ENCODE measurements at regions not wholly inside any gene's neighbourhood (a gene's known extent, or its start where the extent isn't known, plus 50 kb on each side); places are given as distances from the start of the nearest gene placed in this dataset.
A peak's percentile ranks its signal among the peaks of the same experiment; 100 is the strongest.

DNA sequence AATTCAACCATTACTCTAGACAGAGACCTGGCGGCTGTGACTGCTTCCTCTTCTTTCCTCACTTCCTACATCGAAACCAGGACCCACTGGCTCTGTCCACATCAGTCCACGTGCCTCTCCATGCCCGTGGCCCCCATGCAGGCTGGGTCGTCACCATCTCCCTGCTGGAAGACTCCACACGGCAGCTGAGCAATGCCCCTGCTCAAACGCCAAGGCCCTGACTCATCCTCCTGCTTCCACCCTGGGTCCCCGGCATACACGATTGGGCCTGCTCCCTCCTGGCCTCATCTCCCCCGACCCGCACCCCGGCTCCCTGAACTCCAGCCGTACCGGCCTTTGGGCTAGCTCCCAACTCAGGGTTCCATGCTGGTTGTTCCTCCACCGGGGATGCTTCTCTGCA is 67.2 kb upstream of the IER5L start:
- no peak for DNase-seq

DNA sequence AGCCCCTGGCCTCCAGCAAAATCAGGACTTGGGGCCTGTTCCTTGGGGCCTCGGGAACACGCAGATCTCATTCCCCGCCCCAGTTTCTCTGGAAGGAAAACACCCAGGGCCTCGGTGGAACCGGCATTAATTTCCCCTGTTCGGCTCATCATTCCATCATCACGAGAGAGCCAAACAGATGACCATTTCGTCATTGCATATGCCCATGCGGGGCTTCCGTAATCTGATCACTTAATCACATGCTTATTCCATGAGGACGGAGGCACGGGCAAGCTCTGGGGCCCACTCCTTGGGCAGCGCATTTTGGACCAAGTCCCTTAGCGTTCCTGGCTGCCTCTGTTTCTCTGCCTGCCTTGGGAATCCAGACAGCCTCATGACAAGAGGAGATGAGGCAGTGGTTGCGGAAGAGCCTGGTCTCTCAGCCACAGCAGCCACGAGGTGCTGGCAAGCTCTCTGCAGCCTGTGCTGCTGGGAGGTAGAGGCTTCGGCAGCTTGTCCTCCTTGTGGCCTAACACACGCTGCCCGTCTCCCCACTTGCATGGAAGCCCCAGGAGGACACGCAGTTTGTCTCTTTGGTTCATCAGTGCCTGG is 65.0 kb upstream of the IER5L start:
- no peak for DNase-seq

DNA sequence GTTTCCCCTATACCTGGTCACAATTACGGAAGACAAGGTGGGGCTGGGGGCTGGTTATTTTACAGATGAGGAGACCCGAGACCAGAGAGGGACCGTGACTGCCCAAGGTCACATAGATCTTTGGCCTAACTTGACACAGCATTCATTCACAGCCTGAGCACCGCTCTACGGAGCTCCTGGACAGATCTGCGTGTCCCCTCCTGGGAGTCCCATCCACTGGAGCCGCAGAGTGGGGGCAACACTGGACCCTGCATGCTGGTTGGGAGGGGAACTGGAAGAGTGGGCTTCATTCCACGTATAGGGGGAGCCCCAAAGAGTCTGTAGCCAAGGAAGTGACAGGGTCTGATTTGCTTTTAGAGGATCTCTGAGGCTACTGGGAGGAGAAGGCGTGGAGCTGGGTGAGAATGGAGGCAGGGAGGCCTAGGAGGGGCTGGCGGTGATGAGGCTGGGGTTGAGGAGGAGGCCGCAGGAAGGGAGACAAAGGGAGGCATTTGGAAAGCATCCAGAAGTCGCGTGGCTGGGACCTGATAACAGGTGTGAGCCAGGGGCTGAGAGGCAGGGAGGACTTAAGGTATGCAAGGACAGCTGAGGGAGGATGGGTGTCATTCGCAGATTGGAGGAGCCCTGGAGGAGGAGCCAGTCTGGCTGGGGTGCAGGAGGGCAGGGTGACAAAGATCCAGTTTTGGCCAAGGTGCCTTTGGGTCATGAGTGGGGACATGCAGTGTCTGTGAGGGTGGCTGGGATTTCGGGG is 64.3 kb upstream of the IER5L start:
- DNase-seq, result no peak

DNA sequence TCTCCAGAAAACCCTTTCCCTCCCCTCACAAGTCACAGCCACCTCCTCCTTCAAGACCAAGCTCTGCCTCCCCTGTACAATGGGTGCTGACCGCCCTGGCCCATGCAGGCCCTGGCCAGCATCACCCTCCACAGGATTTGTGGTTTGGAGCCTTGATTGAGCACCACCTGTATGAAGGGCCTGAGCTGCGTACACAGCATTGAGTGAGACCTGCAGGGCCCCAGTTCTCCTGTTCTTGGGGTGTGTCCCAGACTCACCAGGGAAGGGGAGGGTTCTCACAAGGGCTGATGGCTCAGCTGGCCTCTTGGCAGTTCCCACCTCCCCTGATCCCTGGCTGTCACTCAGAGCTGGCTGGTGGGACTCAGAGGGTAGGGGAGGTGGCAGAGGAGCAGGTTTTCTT is 63.7 kb upstream of the IER5L start:
- DNase-seq, result no peak

DNA sequence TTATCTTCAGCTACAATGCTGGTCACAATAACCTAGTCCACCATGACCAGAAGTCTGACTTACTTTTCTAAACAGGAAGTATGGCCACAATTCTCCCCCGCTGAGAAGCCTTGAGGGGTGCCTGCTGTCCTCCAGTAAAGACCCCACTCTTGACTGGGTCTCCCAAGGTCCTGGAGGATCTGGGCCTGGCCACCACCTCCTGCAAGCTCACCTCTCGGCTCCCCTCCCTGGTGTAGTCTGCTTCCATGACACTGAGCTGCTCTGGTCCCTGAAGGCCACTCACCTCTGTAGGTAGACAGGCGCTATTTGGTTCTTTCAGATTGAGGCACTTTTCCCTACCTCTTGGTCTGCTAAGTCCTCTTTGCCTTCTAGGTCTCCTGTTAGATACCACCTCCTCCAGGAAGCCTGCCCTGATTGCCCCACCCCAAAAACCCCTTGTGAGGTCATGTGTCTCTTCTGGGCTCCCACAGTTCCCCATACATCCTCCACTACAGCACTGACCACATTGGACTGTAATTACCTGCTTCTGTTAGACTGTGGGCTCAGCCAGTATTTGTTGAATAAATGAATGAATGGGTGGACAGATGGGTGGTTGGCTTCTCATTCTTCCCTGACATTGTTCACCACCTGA is 62.6 kb upstream of the IER5L start:
- no peak for DNase-seq

DNA sequence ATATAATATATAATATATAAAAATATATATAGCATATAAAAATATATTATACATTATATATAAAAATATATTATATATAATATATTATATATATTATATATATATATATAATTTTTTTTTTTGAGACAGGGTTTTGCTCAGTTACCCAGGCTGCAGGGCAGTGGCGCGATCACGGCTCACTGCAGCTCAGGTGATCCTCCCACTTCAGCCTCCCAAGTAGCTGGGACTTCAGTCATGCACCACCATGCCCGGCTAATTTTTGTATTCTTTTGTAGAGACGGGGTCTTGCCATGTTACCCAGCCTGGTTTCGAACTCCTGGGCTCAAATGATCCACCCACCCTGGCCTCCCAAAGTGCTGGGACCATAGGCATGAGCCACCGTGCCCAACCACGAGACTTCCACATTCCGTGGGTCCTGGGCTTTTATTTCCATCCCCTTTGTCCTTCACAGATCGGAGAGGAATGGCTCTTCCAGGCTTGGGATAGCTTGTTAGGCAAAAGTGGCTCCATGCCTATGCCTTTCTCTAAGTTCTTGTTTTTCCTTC is 62.0 kb upstream of the IER5L start:
- DNase-seq, result no peak

DNA sequence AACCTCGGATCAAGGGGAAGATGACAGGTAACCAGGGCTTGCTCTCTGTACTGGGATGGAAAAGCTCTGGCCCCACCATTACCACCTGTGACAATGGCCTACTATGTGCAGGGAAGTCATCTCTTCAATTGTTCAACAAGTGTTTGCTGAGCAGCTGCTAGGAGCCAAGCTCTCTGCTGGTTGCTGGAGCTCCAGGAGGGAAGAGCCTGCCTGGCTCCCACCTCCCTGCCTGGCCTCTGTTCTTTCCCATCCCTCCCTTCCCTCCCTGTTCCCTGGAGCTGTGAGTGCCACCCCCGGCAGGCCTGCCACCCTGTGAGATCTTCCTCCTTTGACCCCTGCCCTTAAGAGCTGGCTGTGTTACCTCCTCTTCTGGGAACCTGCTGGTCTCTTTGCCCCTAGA is 59.7 kb upstream of the IER5L start:
- DNase-seq, result no peak

DNA sequence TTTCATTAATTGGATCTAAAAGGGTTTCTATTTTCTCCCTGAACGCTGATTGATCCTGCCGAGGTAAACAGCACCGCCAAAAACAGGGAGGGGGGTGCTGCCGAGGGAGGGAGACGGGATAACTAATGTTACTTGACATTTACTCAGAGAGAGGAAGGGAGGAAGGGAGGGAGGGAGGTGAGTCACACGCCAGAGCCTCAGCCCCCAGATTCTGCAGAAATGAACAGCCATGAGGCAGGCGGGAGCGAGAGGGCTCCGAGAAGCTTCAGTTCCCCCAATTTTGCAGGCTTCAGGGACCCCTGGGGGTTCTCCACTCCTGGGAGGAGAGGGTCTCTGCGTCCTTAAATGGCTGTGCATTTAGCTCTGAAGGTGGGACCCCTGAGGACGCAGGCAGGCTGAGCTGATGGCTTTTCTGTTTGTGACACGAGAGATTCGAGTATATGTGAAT is 59.1 kb upstream of the IER5L start:
- DNase-seq, result peak in 3 of 4 experiments; percentile 20 to 27 (median 22)

DNA sequence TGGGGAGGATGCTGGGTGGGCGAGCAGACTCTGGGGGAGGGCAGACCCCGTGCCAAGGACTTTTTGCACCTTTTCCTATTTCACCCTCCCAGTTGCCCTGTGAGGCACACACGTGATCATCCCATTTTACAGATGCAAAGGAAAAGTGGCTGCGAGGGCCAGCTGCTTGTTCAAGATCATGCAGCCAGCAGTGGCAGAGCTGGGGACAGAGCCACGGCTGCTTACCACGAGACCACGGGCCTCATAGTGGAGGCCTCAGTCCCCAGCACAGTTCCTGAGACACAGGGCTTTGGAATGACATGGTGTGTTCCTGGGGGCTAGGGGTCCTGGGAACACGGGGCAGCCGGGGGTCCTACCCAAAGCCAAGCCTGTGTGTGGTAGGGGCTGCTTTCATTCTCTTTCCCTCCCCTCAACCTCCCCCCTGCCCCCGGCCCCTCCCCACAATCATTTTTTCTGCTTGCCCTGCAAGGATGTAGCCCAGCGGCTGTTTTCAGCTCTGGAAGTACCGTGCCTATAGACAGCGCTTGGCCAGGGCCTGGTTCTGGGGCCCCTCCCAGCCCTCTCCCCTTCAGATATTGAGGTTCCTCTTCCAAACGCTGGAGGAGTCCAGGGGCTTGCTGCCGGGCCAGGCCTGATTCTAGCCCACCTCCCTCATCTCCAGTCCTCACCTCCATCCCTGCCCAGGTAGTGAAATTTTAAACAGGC is 58.5 kb upstream of the IER5L start:
- DNase-seq, result no peak

DNA sequence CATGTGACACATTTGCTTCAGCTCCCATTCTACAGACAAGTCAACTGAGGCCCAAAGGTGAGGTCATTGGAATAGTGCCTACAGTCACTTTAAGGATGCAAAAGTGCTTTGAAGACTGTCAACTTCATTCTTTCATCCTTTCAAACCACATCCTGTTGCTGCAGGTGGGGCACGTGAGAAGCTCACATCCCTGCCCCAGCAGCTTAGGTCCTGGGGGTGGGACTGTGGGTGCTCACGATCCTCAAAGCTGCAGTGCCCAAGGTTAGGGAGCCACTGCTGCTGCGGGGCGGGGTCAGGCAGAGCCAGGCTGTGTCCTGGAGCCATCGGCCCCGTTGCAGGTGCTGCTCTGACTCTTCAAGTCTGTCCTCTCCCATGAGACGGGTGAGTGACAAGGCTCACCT is 57.9 kb upstream of the IER5L start:
- peak in 2 of 4 experiments; percentile 46 to 47 for DNase-seq

DNA sequence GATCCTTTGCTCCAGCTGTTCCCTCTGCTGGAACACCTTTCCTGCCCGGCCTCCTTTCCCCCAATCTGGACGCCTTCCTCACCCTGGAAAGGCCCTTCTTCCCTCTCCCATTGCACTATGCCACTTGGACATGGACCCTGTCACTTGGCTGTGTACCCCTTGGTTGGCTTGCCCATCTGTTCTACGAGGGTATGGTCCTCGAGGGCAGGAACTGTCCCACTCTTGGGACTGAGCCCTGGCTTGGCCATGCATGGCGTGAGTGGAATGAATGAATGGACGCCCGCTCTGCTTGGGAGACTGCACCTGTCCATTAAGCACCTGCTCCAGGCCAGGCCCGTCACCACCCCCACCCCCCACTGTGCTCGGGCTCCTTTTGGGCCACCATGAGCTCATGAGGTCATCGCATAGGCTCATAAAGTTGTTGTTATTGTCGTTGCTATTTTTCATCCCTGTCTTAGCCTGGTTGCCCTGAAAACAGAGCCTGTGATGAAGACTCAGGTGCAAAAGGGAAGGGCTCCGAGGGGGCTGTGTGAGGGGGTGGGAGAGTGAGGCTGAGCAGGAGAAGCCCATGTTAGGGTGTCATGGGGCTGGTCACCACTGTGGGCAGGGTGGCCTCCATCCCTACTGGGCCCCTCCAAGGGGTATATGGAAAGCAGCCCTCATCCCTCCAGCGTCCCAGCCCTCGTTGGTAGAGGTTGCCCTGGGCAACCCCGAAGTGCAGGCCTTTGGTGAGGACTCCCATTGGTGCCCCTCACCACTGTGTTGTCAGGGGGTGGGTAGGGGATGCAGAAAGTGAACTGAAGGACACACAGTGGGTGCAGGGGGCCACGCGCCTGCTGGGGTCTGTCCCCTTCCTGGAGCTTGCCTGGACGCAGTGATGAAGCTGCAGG is 57.2 kb upstream of the IER5L start:
- no peak for DNase-seq

DNA sequence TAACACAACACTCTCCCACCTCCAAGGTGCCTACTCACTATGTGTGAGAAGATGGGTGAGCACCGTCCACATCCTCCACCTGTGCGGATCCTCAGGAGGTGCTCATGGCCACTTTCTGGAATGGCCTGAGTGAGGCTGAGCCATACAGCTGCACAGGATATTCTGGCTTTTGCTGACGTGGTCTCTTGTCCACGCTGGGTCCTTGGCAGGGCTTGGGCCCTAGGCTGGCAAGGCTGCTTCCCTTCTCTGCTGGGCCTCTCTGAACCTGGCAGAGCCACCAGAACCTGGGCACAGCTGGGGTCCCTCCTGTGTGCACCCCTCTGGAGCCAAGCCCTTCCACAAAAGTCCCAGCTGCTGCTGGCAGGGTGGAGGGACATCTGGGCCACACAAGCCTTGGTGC is 56.4 kb upstream of the IER5L start:
- DNase-seq, result no peak

DNA sequence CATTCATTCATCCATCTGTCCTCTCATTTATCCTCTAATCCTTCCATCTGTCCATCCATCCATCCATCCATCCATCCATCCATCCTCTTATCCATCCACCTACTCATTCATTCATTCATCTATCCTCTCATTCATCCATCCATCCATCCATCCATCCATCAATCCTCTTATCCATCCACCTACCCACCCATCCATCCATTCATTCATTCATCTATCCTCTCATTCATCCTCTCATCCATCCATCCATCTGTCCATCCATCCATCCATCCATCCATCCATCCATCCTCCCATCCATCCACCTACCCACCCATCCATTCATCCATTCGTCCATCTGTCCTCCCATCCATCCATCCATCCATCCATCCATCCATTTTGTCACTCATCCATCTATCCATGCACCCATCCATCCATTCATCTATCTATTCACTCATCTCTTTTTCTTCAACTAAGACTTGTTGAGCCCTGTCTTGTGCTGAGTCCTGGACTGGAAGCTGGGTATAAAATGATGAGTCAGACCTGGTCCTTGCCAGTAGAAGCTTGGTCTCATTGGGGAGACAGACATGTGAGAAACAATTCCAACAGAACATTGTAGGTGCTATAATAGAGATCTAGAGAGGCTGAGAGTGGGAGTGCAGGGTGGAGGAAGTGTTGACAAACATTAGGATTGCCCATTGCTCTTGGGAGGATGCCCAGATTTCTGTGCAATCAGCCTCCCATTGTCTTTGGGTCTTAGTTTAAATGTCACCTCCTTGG is 55.0 kb upstream of the IER5L start:
- DNase-seq, result no peak

DNA sequence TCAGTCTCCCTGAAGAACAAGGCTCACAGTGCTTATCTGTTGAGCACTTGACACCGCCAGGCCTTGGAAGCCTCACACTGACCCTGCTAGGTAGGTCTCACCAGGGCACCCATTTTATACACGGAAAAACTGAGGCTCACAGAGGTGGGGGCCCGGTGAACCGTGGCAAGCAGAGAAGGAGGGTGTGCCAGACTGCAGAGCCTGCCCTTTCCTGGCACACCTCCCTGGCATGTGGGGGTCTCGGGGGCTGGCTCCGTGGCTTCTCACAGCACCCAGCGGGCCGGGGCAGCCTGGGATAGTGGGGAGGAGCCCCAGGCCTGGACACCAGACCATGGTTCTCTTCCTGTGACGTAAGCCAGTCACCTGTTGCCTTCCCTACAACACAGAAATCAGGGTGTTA is 53.7 kb upstream of the IER5L start:
- no peak for DNase-seq

DNA sequence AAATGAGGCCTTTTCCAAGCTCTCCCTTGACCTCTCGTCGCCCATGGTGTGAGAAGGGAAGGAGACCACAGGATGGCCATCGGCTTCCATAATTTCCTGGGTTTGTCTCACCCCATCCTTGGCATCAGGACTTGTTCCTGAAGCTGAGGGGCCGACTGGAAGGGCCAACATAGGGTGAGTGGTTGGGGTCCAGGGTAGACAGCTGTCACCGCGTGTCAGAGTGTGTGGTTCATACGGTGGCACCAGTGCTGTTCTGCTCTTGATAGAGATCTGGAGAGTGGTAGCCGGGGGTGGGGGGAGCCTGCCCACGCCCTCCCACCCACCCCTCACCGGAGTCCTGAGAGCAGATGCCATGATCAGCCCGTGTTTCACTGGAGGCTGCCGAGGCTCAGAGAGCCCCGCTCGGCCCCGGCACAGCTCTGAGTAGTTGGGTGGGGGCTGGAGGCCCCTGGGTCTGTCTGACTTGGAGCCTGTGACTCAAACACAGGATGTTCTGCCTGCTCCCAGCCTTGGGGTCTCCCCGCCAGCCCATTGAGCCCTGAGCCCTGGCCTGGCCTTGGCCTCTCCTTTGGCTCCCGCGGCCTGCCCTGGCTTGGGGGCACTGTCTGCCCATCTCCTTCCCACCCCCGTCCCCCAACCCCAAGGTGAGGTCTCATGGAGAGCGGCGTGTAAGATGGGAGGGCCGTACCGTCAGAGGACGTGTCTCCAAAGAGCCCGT is 53.1 kb upstream of the IER5L start:
- no peak for DNase-seq

DNA sequence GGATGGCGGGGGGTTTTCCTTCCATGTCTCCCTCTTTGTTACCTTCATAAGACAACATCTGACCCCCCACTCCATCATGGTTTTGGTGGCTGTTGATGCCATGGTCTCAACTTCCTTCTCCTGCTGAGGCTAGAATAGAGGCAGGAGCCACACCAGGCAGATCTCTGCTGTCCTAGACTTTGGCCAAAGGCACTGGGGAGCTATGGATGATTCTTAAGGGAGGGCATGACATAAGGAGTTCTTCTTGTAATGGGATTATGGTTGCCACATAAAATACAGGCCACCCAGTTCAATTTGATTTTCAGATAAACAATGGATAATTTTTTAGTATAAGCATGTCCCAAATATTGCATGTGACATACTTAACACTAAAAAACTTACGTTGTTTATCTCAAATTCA is 52.2 kb upstream of the IER5L start:
- DNase-seq, result no peak
